Keratinocyte (primary cell): ENCODE measurements at regions not wholly inside any gene's neighbourhood (a gene's known extent, or its start where the extent isn't known, plus 50 kb on each side); places are given as distances from the start of the nearest gene placed in this dataset.

Source experiments
- DNase-seq: peaks from one replicate; pipeline ENCODE4 v3.0.0-alpha.2; 2011; ENCODE audit warnings: low read depth, missing footprints, low spot score
- FAIRE-seq: peaks from 2 replicates; lab custom pipeline; 2011; peaks lifted over from hg19 to GRCh38; lab: Jason Lieb, UNC
- H2AFZ ChIP-seq: 2 replicates; pipeline ENCODE4 v1.6.0; 2012; ENCODE audit warnings: low read length, control low read depth, inconsistent platforms; ENCODE audit not compliant: control insufficient read depth
- H3K27ac ChIP-seq: 2 replicates; pipeline ENCODE4 v1.5.1; 2011; ENCODE audit warnings: low read length; ENCODE audit not compliant: control insufficient read depth, insufficient read depth
- H3K27me3 ChIP-seq: 3 replicates; pipeline ENCODE4 v1.6.0; 2011; ENCODE audit warnings: low read length; ENCODE audit not compliant: control insufficient read depth, insufficient read depth; ENCODE audit errors: extremely low read depth
- H3K36me3 ChIP-seq, 2 experiments: 2 replicates in 1 of 2; 3 replicates in 1 of 2; pipeline ENCODE4 v1.5.1; 2011; ENCODE audit warnings: low read length in 2 of 2, mild to moderate bottlenecking in 1 of 2; ENCODE audit not compliant: control insufficient read depth in 2 of 2, insufficient read depth in 2 of 2; ENCODE audit errors: extremely low read depth in 1 of 2
- H3K4me1 ChIP-seq: 3 replicates; pipeline ENCODE4 v1.5.1; 2011; ENCODE audit warnings: low read length; ENCODE audit not compliant: control insufficient read depth, insufficient read depth; ENCODE audit errors: extremely low read depth
- H3K4me2 ChIP-seq: 3 replicates; pipeline ENCODE4 v1.6.0; 2011; ENCODE audit warnings: low read depth, low read length; ENCODE audit not compliant: control insufficient read depth, insufficient read depth; ENCODE audit errors: extremely low read depth
- H3K4me3 ChIP-seq, 3 experiments: fragments of 200-600 bp in 1 of 3; sonication (generic) in 1 of 3; 2 replicates in 2 of 3; 3 replicates in 1 of 3; pipeline ENCODE4 v1.5.1; 2011 to 2016; ENCODE audit warnings: low read length in 3 of 3, mild to moderate bottlenecking in 3 of 3, control low read depth in 2 of 3, inconsistent platforms in 1 of 3, low read depth in 1 of 3, mixed read lengths in 1 of 3, mixed run types in 1 of 3, moderate library complexity in 1 of 3; ENCODE audit not compliant: control insufficient read depth in 2 of 3, insufficient read depth in 2 of 3; ENCODE audit errors: extremely low read depth in 1 of 3
- H3K79me2 ChIP-seq: 2 replicates; pipeline ENCODE4 v1.6.0; 2012; ENCODE audit warnings: low read length; ENCODE audit not compliant: control insufficient read depth, insufficient read depth
- H3K9ac ChIP-seq: 3 replicates; pipeline ENCODE4 v1.6.0; 2011; ENCODE audit warnings: low read length; ENCODE audit not compliant: control insufficient read depth, insufficient read depth; ENCODE audit errors: extremely low read depth
- H3K9me1 ChIP-seq: 3 replicates; pipeline ENCODE4 v1.6.0; 2011; ENCODE audit warnings: low read length; ENCODE audit not compliant: control insufficient read depth, insufficient read depth; ENCODE audit errors: extremely low read depth
- H3K9me3 ChIP-seq: 2 replicates; pipeline ENCODE4 v1.5.1; 2012; ENCODE audit warnings: low read depth, low read length; ENCODE audit not compliant: control insufficient read depth
- H4K20me1 ChIP-seq: 3 replicates; pipeline ENCODE4 v1.6.0; 2011; ENCODE audit warnings: low read length; ENCODE audit not compliant: control insufficient read depth, insufficient read depth; ENCODE audit errors: extremely low read depth
- EZH2 ChIP-seq: IDR thresholded peaks from one replicate; pipeline ENCODE4 v1.6.1; 2012; ENCODE audit warnings: inconsistent platforms, mild to moderate bottlenecking, low read length, moderate library complexity
- dilution Hi-C: fragments of 300-500 bp; cut with MboI; formaldehyde crosslinking; loops from one replicate; pipeline ENCODE4 v1.7.0; 2020; ENCODE audit warnings: low sequenced_read_pairs; ENCODE audit not compliant: extremely low pct_ligation_motif_present
- TF ChIP-seq, protein P1 (sequence below), 3 experiments: IDR thresholded peaks in 1 of 3; conservative IDR thresholded peaks in 1 of 3; optimal IDR thresholded peaks in 1 of 3; 2 replicates in 2 of 3; 3 replicates in 1 of 3; pipeline versions ENCODE3 to v1.5.1; 2011; ENCODE audit warnings: low read length in 3 of 3, mild to moderate bottlenecking in 3 of 3, moderate library complexity in 2 of 3, control low read depth in 1 of 3, inconsistent platforms in 1 of 3; ENCODE audit not compliant: insufficient read depth in 2 of 3; ENCODE audit errors: extremely low read depth in 1 of 3

DNA sequence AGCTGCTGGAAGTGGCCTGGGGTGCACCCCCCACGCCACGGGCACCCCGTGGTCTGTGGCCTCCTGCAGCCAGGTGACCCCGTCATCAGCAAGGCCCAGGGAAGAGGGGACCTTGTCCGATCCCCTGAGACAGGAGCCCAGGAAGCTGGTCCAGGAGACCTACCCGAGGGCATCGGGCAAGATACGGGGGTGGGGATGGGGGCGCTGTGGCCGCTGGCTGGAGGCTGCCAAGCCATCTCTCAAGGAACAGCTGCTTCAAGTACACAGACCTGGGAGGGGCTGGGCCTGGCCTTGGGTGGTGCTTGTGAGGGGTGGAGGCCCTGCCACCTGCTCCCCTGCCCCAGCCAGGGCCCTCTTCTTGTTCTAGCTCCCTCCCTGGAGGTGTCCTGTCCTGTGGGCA lies 1272.1 kb downstream of the BRD1 start:
- Histone ChIP-seq H3K4me1 (no peaks in the 10 kb centered on the region), H3K9ac (no peak overlapping the region), H3K27ac (no peak overlapping the region), H3K4me3 (no peak overlapping the region), H4K20me1 (no peaks in the 10 kb centered on the region), H3K79me2 (no peaks in the 10 kb centered on the region), H3K9me3 (peaks cover 4% of the 10 kb centered on the region), H3K4me2 (no peak overlapping the region), H3K9me1 (no peaks in the 10 kb centered on the region), H3K36me3 (no peaks in the 10 kb centered on the region), H3K27me3 (no peaks in the 10 kb centered on the region), H2AFZ (no peak overlapping the region)
- DNase-seq (no peak), FAIRE-seq (no peak)
- TF ChIP-seq EZH2 = no peak
- TF ChIP-seq, protein P1, sequence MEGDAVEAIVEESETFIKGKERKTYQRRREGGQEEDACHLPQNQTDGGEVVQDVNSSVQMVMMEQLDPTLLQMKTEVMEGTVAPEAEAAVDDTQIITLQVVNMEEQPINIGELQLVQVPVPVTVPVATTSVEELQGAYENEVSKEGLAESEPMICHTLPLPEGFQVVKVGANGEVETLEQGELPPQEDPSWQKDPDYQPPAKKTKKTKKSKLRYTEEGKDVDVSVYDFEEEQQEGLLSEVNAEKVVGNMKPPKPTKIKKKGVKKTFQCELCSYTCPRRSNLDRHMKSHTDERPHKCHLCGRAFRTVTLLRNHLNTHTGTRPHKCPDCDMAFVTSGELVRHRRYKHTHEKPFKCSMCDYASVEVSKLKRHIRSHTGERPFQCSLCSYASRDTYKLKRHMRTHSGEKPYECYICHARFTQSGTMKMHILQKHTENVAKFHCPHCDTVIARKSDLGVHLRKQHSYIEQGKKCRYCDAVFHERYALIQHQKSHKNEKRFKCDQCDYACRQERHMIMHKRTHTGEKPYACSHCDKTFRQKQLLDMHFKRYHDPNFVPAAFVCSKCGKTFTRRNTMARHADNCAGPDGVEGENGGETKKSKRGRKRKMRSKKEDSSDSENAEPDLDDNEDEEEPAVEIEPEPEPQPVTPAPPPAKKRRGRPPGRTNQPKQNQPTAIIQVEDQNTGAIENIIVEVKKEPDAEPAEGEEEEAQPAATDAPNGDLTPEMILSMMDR (optimal IDR thresholded peaks at IDR 0.05 in 1 of 3, IDR thresholded peaks at IDR 0.05 in 1 of 3, conservative IDR thresholded peaks at IDR 0.05 in 1 of 3; ENCODE audit: extremely low read depth in 1 of 3, insufficient read depth in 2 of 3, low read length in 3 of 3) = no peak
- dilution Hi-C loops = no loop called here

DNA sequence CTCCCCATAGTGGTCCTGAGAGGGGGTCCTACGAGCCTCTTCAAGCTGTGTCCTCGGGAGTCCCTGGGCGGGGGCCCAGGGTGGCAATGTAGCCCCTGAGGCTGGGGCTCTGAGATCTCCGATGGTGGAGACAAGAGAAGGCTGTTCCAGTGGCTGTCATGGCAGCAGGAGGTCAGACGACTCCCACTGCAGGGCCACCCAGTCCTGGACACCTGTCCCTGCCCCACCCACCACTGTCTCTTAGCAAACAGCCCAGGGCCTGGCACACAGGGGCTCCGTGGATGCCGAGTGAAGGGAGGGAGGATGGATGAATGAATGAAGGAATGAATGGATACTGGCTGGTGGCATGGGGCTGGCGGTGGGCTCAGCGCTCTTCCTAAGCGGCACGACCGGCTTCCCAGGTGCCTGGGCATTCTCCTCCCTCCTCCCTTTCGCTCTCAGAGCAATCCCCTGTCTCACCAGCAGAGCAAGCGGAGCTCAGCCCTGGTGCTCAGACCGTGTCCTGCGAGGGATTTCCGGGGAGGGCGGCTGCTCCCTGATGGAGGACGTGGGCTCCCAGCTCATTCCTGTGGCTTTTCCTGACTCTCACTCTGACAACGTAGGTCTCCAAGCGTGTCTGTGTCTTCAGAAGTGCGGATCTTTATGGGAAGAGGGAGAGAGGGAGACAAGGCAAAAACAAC lies 1272.6 kb downstream of the BRD1 start:
- TF ChIP-seq EZH2 = no peak
- TF ChIP-seq, protein P1 (optimal IDR thresholded peaks at IDR 0.05 in 1 of 3, IDR thresholded peaks at IDR 0.05 in 1 of 3, conservative IDR thresholded peaks at IDR 0.05 in 1 of 3; ENCODE audit: extremely low read depth in 1 of 3, insufficient read depth in 2 of 3, low read length in 3 of 3) = no peak
- Histone ChIP-seq H3K4me2 (no peak overlapping the region), H3K36me3 (no peaks in the 10 kb centered on the region), H4K20me1 (no peaks in the 10 kb centered on the region), H2AFZ (no peak overlapping the region), H3K79me2 (no peaks in the 10 kb centered on the region), H3K4me3 (no peak overlapping the region), H3K27me3 (no peaks in the 10 kb centered on the region), H3K9ac (no peak overlapping the region), H3K27ac (no peak overlapping the region), H3K4me1 (no peaks in the 10 kb centered on the region), H3K9me3 (peaks cover 4% of the 10 kb centered on the region), H3K9me1 (no peaks in the 10 kb centered on the region)
- dilution Hi-C loops = no loop called here
- DNase-seq (no peak), FAIRE-seq (no peak)
